ENCODE measurements at regions not wholly inside any gene's neighbourhood (a gene's known extent, or its start where the extent isn't known, plus 50 kb on each side); places are given as distances from the start of the nearest gene placed in this dataset.

DNA sequence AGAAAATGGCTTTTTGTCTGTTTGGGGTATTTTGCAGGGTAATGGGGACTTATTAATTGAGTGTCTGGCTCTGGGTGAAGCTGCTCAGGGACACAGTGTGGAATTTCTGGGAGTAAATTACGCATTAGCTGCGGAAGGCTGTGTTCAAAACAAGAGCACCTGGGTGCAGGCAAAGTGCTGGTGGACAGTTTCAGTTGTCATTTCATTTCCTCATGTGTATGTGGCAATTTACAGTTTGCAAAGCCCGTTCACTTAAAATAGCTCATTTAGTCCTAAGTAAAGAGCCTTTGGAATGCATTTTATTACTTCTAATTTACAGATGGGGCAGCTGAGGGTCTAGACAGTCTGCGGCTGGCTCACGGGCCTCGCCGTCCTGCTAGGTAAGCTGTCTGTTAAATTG lies 546.8 kb downstream of the BCL11B start:
- Histone ChIP-seq H3K36me3 (ENCODE audit: insufficient read depth, low read length) (no peaks in the 10 kb centered on the region), H3K27me3 (ENCODE audit: insufficient read depth, low read length) (no peaks in the 10 kb centered on the region), H3K4me3 (ENCODE audit: insufficient read depth, low read depth, low read length) (no peak overlapping the region), H3K9me3 (ENCODE audit: insufficient read depth, low read depth, low read length) (peaks cover 4% of the 10 kb centered on the region), H2AFZ (ENCODE audit: low read depth, low read length) (no peak overlapping the region), H4K20me1 (ENCODE audit: insufficient read depth, low read length) (no peaks in the 10 kb centered on the region), H3K4me2 (ENCODE audit: low read length) (no peak overlapping the region), H3K27ac (ENCODE audit: low read depth, low read length) (no peak overlapping the region), H3K4me1 (ENCODE audit: insufficient read depth, low read length) (no peaks in the 10 kb centered on the region), H3K79me2 (ENCODE audit: insufficient read depth, low read length) (no peaks in the 10 kb centered on the region), H3K9ac (ENCODE audit: low read length) (no peak overlapping the region)
- Mint-ChIP-seq H3K27ac (ENCODE audit: unreplicated experiment) (no peak overlapping the region), H3K36me3 (ENCODE audit: low read depth, unreplicated experiment) (no peaks in the 10 kb centered on the region), H3K4me3 (ENCODE audit: unreplicated experiment) (no peak overlapping the region), H3K4me1 (ENCODE audit: low read depth, unreplicated experiment) (no peaks in the 10 kb centered on the region), H3K27me3 (ENCODE audit: low read depth, unreplicated experiment) (peaks cover 28% of the 10 kb centered on the region), H3K9me3 (ENCODE audit: unreplicated experiment) (no peaks in the 10 kb centered on the region)
- FAIRE-seq (no peak), DNase-seq (ENCODE audit: low read depth) (no peak)
- TF ChIP-seq CTCF (IDR thresholded peaks at IDR 0.05; ENCODE audit: insufficient read depth, low read depth, low read length): no peak
- TF ChIP-seq EZH2 (IDR thresholded peaks at IDR 0.05; ENCODE audit: insufficient read depth, low read length): no peak

GRCh38 chr14:98725676-98726075 lies 546.3 kb downstream of the BCL11B start:
- Histone ChIP-seq H3K9me3 (ENCODE audit: insufficient read depth, low read depth, low read length) (peaks cover 4% of the 10 kb centered on the region), H4K20me1 (ENCODE audit: insufficient read depth, low read length) (no peaks in the 10 kb centered on the region), H3K4me1 (ENCODE audit: insufficient read depth, low read length) (no peaks in the 10 kb centered on the region), H3K4me2 (ENCODE audit: low read length) (no peak overlapping the region), H2AFZ (ENCODE audit: low read depth, low read length) (no peak overlapping the region), H3K36me3 (ENCODE audit: insufficient read depth, low read length) (no peaks in the 10 kb centered on the region), H3K27me3 (ENCODE audit: insufficient read depth, low read length) (no peaks in the 10 kb centered on the region), H3K4me3 (ENCODE audit: insufficient read depth, low read depth, low read length) (no peak overlapping the region), H3K9ac (ENCODE audit: low read length) (no peak overlapping the region), H3K79me2 (ENCODE audit: insufficient read depth, low read length) (no peaks in the 10 kb centered on the region), H3K27ac (ENCODE audit: low read depth, low read length) (no peak overlapping the region)
- TF ChIP-seq CTCF (IDR thresholded peaks at IDR 0.05; ENCODE audit: insufficient read depth, low read depth, low read length): no peak
- TF ChIP-seq EZH2 (IDR thresholded peaks at IDR 0.05; ENCODE audit: insufficient read depth, low read length): no peak
- no peak for FAIRE-seq
- H3K4me3 Mint-ChIP-seq (ENCODE audit: unreplicated experiment): no peak overlapping the region
- no peaks in the 10 kb centered on the region for H3K36me3 Mint-ChIP-seq (ENCODE audit: low read depth, unreplicated experiment)
- H3K9me3 Mint-ChIP-seq (ENCODE audit: unreplicated experiment): no peaks in the 10 kb centered on the region
- H3K4me1 Mint-ChIP-seq (ENCODE audit: low read depth, unreplicated experiment): no peaks in the 10 kb centered on the region
- H3K27ac Mint-ChIP-seq (ENCODE audit: unreplicated experiment): no peak overlapping the region
- H3K27me3 Mint-ChIP-seq (ENCODE audit: low read depth, unreplicated experiment): peaks cover 26% of the 10 kb centered on the region
- DNase-seq (ENCODE audit: low read depth): no peak

DNA sequence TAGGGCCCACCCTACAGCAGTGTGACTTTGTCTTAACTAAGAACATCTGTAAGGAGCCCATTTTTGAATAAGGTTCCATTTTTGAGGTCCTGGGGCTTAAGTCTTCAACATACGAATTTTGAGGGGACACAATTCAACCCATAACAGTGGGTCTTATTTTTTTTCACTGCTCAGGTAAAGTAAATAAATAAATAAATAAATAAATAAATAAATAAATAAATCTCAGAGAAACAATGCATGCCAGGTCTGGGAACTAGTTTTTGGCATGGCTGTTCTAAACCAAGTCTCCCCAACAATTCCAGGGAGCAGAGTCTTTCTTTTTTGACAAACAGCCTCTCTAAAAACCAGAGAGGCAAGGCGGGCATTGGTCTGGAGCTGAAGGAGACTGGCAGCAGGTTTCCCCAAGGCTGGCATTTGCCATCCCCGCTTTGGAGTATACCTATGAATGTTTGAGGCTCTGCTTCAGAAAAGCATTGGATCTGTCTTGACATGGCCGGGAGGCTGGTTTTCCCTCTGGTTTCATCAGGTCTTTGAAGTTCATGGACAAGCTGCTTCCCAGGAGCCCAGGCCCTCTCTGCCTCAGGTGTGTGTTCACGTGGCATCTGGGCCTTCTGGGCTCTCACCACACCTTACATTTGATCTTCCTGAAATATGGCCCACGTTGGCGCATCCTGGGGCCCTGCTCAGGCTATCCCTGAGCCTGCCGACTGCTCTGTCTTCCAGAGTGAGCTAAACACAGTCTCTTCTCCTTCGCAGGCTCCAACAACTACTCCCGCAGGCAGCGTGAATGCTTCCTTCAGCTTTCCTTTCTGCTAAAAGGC lies 545.2 kb downstream of the BCL11B start:
- H3K27me3 ChIP-seq (ENCODE audit: insufficient read depth, low read length): no peaks in the 10 kb centered on the region
- peaks cover 4% of the 10 kb centered on the region for H3K9me3 ChIP-seq (ENCODE audit: insufficient read depth, low read depth, low read length)
- H3K4me2 ChIP-seq (ENCODE audit: low read length): no peak overlapping the region
- H3K27ac ChIP-seq (ENCODE audit: low read depth, low read length): no peak overlapping the region
- FAIRE-seq: no peak
- no peaks in the 10 kb centered on the region for H4K20me1 ChIP-seq (ENCODE audit: insufficient read depth, low read length)
- H3K79me2 ChIP-seq (ENCODE audit: insufficient read depth, low read length): no peaks in the 10 kb centered on the region
- no peaks in the 10 kb centered on the region for H3K36me3 ChIP-seq (ENCODE audit: insufficient read depth, low read length)
- H3K9ac ChIP-seq (ENCODE audit: low read length): no peak overlapping the region
- no peak overlapping the region for H2AFZ ChIP-seq (ENCODE audit: low read depth, low read length)
- H3K4me1 Mint-ChIP-seq (ENCODE audit: low read depth, unreplicated experiment): no peaks in the 10 kb centered on the region
- H3K36me3 Mint-ChIP-seq (ENCODE audit: low read depth, unreplicated experiment): no peaks in the 10 kb centered on the region
- no peak for DNase-seq (ENCODE audit: low read depth)
- no peaks in the 10 kb centered on the region for H3K4me1 ChIP-seq (ENCODE audit: insufficient read depth, low read length)
- H3K27ac Mint-ChIP-seq (ENCODE audit: unreplicated experiment): no peak overlapping the region
- no peak overlapping the region for H3K4me3 ChIP-seq (ENCODE audit: insufficient read depth, low read depth, low read length)
- peaks cover 26% of the 10 kb centered on the region for H3K27me3 Mint-ChIP-seq (ENCODE audit: low read depth, unreplicated experiment)
- H3K9me3 Mint-ChIP-seq (ENCODE audit: unreplicated experiment): no peaks in the 10 kb centered on the region
- TF ChIP-seq EZH2 (IDR thresholded peaks at IDR 0.05; ENCODE audit: insufficient read depth, low read length): no peak
- TF ChIP-seq CTCF (IDR thresholded peaks at IDR 0.05; ENCODE audit: insufficient read depth, low read depth, low read length): no peak
- H3K4me3 Mint-ChIP-seq (ENCODE audit: unreplicated experiment): no peak overlapping the region

All from astrocyte (in vitro differentiated cells and primary cell).